Left lung (tissue), 4 donors: ENCODE measurements at regions not wholly inside any gene's neighbourhood (a gene's known extent, or its start where the extent isn't known, plus 50 kb on each side); places are given as distances from the start of the nearest gene placed in this dataset.

Experiments used
- ATAC-seq: fragments of 200-7000 bp; cut with Tn5 transposase; one replicate; pipeline ENCODE4 v1.9.1; 2020; ENCODE audit warnings: moderate library complexity
- DNase-seq, 4 donors: peaks; one replicate each; pipeline ENCODE4 v3.0.0-alpha.2; 2013 to 2020
- H3K27ac ChIP-seq, 2 donors: fragments of 200-600 bp; sonication (generic) in 1 of 2; one replicate each; pipeline versions ENCODE4 v1.5.0 to v1.8.0; 2020 to 2021
- H3K27me3 ChIP-seq, 2 donors: fragments of 200-600 bp; sonication (generic) in 1 of 2; one replicate each; pipeline versions ENCODE4 v1.5.0 to v1.8.0; 2020 to 2021
- H3K36me3 ChIP-seq, 2 donors: fragments of 200-600 bp; sonication (generic) in 1 of 2; one replicate each; pipeline versions ENCODE4 v1.5.0 to v1.8.0; 2020 to 2021
- H3K4me1 ChIP-seq, 2 donors: fragments of 200-600 bp; one replicate each; pipeline ENCODE4 v1.8.0; 2021
- H3K4me3 ChIP-seq, 2 donors: fragments of 200-600 bp; sonication (generic) in 1 of 2; one replicate each; pipeline versions ENCODE4 v1.5.0 to v1.8.0; 2020 to 2021; ENCODE audit warnings: mild to moderate bottlenecking in 1 of 2
- H3K9me3 ChIP-seq, 2 donors: fragments of 200-600 bp; sonication (generic) in 1 of 2; one replicate each; pipeline versions ENCODE4 v1.5.0 to v1.8.0; 2020 to 2021
- intact Hi-C, 2 donors: fragments of 100-400 bp; cut with DNase I; formaldehyde crosslinking; loops; one replicate each; pipeline versions ENCODE4 v1.11.2 to v1.14.2; 2022
- TF ChIP-seq, protein P1 (sequence below), 2 donors: fragments of 200-600 bp; sonication (generic) in 1 of 2; IDR thresholded peaks; one replicate each; pipeline versions ENCODE4 v1.5.0 to v1.8.0; 2021; ENCODE audit warnings: antibody characterized with exemption in 2 of 2
- donor health status: DM: no; HTN: yes; CAD: no.
- donor health status: DM: no; HTN: no; CAD: no.

DNA sequence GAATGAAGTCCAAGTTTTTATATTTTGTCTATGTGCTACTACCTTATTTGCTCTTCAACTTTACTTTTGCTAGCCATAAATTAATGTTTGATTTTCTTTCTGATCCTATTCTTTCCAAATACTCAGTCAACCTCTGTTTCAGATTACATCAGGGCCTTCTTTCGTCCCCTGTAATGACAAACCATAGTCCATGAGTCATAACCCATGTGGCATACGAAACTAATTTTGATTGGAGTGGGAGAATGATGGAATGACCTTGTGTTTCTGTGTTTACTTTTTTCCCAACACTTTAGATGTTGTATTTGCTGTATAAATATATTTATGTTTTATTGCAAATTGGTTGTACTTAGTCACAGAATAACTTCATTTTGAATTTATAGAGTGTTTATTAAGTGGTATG, 1043.1 kb downstream of the DTWD2 start:
- TF ChIP-seq, protein P1, sequence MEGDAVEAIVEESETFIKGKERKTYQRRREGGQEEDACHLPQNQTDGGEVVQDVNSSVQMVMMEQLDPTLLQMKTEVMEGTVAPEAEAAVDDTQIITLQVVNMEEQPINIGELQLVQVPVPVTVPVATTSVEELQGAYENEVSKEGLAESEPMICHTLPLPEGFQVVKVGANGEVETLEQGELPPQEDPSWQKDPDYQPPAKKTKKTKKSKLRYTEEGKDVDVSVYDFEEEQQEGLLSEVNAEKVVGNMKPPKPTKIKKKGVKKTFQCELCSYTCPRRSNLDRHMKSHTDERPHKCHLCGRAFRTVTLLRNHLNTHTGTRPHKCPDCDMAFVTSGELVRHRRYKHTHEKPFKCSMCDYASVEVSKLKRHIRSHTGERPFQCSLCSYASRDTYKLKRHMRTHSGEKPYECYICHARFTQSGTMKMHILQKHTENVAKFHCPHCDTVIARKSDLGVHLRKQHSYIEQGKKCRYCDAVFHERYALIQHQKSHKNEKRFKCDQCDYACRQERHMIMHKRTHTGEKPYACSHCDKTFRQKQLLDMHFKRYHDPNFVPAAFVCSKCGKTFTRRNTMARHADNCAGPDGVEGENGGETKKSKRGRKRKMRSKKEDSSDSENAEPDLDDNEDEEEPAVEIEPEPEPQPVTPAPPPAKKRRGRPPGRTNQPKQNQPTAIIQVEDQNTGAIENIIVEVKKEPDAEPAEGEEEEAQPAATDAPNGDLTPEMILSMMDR (IDR thresholded peaks at IDR 0.05) = no peak
- no peak overlapping the region for H3K4me3 ChIP-seq
- H3K9me3 ChIP-seq = peaks cover 0 to 18% of the 10 kb centered on the region in 2 donors
- no peak for ATAC-seq
- H3K27me3 ChIP-seq = no peaks in the 10 kb centered on the region
- no peak for DNase-seq
- H3K36me3 ChIP-seq = no peaks in the 10 kb centered on the region
- intact Hi-C loops = no loop called here
- H3K4me1 ChIP-seq = no peaks in the 10 kb centered on the region
- no peak overlapping the region for H3K27ac ChIP-seq

DNA sequence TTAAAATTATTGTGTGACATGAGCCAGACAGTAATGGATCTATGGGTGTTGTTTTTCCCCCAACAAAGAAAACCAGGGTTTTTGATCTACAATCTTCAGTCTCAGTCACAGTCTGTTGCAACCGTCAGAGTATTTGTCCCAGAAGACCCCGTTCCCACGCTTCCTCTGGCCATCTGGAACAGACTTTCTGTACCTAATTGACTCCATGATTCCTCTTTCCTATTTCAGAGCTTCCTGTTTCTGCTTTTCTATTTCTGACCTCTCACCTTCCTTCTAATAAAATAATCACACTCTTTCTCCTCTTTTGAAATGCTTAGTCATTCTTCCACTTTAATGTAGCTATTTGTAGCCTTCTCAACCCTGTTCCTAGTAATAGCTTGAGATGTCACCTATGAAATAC, 1044.8 kb downstream of the DTWD2 start:
- H3K9me3 ChIP-seq = peaks cover 0 to 25% of the 10 kb centered on the region in 2 donors
- no peak overlapping the region for H3K27ac ChIP-seq
- H3K27me3 ChIP-seq = no peaks in the 10 kb centered on the region
- H3K4me1 ChIP-seq = no peaks in the 10 kb centered on the region
- intact Hi-C loops = no loop called here
- no peaks in the 10 kb centered on the region for H3K36me3 ChIP-seq
- no peak for DNase-seq
- TF ChIP-seq, protein P1 (IDR thresholded peaks at IDR 0.05) = no peak
- no peak for ATAC-seq
- no peak overlapping the region for H3K4me3 ChIP-seq

DNA sequence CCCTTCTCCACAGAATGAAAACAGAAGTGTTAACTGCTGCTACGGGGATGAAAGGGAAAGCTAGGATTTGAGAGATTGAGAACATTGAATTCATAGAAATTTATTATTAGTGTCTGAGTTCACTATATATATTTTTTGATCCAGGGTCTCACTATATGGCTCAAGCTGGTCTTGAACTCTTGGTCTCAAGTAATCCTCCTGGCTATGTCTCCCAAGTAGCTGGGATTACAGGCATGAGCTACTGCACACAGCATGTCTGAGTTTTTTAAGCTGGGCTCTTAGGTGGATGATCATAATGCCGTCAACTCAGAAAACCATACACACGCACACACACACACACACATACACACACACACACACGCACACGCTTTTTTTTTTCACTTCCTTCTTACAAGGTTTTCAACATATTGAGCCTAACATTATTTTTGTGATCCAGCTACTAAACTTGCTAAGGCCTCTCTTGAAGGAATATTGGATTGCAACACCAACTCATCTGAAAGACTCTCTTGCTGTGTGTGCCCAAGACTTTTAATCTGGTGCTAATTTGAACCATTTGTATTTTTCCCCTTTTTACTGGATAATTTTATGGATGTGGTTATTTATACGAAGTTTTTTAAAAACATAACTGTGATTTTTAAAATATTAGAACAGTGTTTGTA, 1045.4 kb downstream of the DTWD2 start:
- H3K4me3 ChIP-seq = no peak overlapping the region
- H3K27me3 ChIP-seq = no peaks in the 10 kb centered on the region
- no peak for ATAC-seq
- no peaks in the 10 kb centered on the region for H3K4me1 ChIP-seq
- no peak for DNase-seq
- TF ChIP-seq, protein P1 (IDR thresholded peaks at IDR 0.05) = no peak
- H3K9me3 ChIP-seq = peaks cover 0 to 25% of the 10 kb centered on the region in 2 donors
- intact Hi-C loops = no loop called here
- H3K36me3 ChIP-seq = no peaks in the 10 kb centered on the region
- no peak overlapping the region for H3K27ac ChIP-seq

DNA sequence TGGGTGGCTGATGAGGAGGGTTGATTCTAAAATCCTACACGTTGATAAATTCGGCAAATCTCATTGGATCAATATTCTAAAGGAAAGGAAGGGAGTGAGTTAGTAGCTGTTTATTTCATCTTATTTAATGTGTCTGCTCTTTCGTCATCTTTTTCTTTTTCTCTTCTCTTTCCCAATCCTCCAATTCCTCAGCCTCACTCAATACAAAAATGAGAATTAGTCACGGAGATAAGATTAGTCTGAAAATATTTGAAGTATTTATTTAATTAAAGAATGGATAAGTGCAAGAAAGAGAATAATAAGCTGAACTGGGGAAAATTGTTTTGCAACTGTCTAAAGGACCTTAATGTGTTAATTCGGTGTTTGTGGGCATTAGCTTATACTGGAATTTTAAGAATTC, 1095.1 kb downstream of the DTWD2 start:
- H3K27me3 ChIP-seq = no peaks in the 10 kb centered on the region
- no peaks in the 10 kb centered on the region for H3K9me3 ChIP-seq
- DNase-seq (no peak), ATAC-seq (no peak)
- no peaks in the 10 kb centered on the region for H3K36me3 ChIP-seq
- H3K4me3 ChIP-seq = no peak overlapping the region
- H3K4me1 ChIP-seq = peaks cover 0 to 12% of the 10 kb centered on the region in 2 donors
- TF ChIP-seq, protein P1 (IDR thresholded peaks at IDR 0.05) = no peak
- intact Hi-C loops = no loop called here
- H3K27ac ChIP-seq = no peak overlapping the region

DNA sequence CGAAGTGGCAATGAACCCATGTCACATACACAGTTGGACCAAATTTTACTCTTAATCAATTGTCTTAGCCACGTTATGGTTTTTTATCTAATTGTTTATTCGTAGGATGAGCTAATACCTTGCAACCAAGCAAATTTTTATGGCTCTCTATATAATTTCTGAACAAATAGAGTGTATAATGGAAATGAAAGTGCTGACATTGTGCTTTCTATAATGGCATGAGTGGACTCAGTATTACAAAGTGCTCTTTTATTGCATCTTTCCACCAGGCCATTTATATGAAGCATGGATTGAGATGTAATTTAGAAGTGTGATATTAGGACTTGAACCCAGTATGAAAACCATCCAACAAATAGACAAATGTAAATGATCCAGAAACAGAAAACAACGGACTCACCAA, 1096.0 kb downstream of the DTWD2 start:
- intact Hi-C loops = no loop called here
- Histone ChIP-seq H3K4me3 (no peak overlapping the region), H3K27ac (no peak overlapping the region), H3K4me1 (peaks cover 0 to 12% of the 10 kb centered on the region in 2 donors), H3K9me3 (no peaks in the 10 kb centered on the region), H3K27me3 (no peaks in the 10 kb centered on the region), H3K36me3 (no peaks in the 10 kb centered on the region)
- DNase-seq = no peak
- no peak for ATAC-seq
- TF ChIP-seq, protein P1 (IDR thresholded peaks at IDR 0.05) = no peak
